ENCODE measurements at regions not wholly inside any gene's neighbourhood (a gene's known extent, or its start where the extent isn't known, plus 50 kb on each side); places are given as distances from the start of the nearest gene placed in this dataset.
A peak's percentile ranks its signal among the peaks of the same experiment; 100 is the strongest.

GRCh38 chr9:135221576-135221950, 134.1 kb downstream of the OLFM1 start:
- DNase-seq = no peak

GRCh38 chr9:135221951-135222631, 134.6 kb downstream of the OLFM1 start:
- DNase-seq = no peak

- no peak for DNase-seq
These were observed 135.7 kb downstream of the OLFM1 start for GRCh38 chr9:135222881-135223760.

GRCh38 chr9:135223831-135224230, 136.4 kb downstream of the OLFM1 start:
- DNase-seq = no peak

- DNase-seq = no peak
These were observed 136.9 kb downstream of the OLFM1 start for GRCh38 chr9:135224286-135224877.

GRCh38 chr9:135224921-135225541, 137.6 kb downstream of the OLFM1 start:
- peak; percentile 27 for DNase-seq

GRCh38 chr9:135225619-135226228, 138.3 kb downstream of the OLFM1 start:
- no peak for DNase-seq

- DNase-seq = no peak
These were observed 139.0 kb downstream of the OLFM1 start for GRCh38 chr9:135226369-135227050.

- DNase-seq = no peak
These were observed 140.3 kb downstream of the OLFM1 start for GRCh38 chr9:135227641-135228251.

GRCh38 chr9:135228345-135228982, 141.0 kb downstream of the OLFM1 start:
- no peak for DNase-seq

- DNase-seq = no peak
These were observed 141.6 kb downstream of the OLFM1 start for GRCh38 chr9:135228983-135229625.

GRCh38 chr9:135229701-135230385, 142.4 kb downstream of the OLFM1 start:
- no peak for DNase-seq

- DNase-seq = no peak
These were observed 142.9 kb downstream of the OLFM1 start for GRCh38 chr9:135230386-135230765.

GRCh38 chr9:135230817-135231520, 143.5 kb downstream of the OLFM1 start:
- DNase-seq = no peak

GRCh38 chr9:135239100-135239768, 151.8 kb downstream of the OLFM1 start:
- no peak for DNase-seq

GRCh38 chr9:135239769-135240141, 152.3 kb downstream of the OLFM1 start:
- DNase-seq = no peak

GRCh38 chr9:135240222-135240621, 152.8 kb downstream of the OLFM1 start:
- DNase-seq = no peak

- no peak for DNase-seq
These were observed 153.4 kb downstream of the OLFM1 start for GRCh38 chr9:135240871-135241311.
